CD4-positive, alpha-beta T cell treated with Interleukin-4 for 1 hour (primary cell): ENCODE measurements at regions not wholly inside any gene's neighbourhood (a gene's known extent, or its start where the extent isn't known, plus 50 kb on each side); places are given as distances from the start of the nearest gene placed in this dataset.
"Not testable (repeated sequence)": the region's sequence is repeated elsewhere in the genome, so short reads cannot be mapped to it uniquely, and the experiment has no call there.

ENCODE experiments used
- DNase-seq, 2 donors: peaks; one replicate each; pipeline ENCODE4 v3.0.0-alpha.2; 2020 to 2022

GRCh38 chr12:104906695-104907094, 51.4 kb downstream of the SLC41A2 start:
- DNase-seq, result no peak

GRCh38 chr12:104905446-104905845, 52.6 kb downstream of the SLC41A2 start:
- not testable (repeated sequence) for DNase-seq

- no peak for DNase-seq
These were observed 54.3 kb downstream of the SLC41A2 start for GRCh38 chr12:104903648-104904423.

- DNase-seq, result no peak
These were observed 56.0 kb downstream of the SLC41A2 start for GRCh38 chr12:104902125-104902524.

- no peak for DNase-seq
These were observed 61.4 kb downstream of the SLC41A2 start for GRCh38 chr12:104896710-104897109.

- DNase-seq, result no peak
These were observed 61.9 kb downstream of the SLC41A2 start for GRCh38 chr12:104896146-104896545.

GRCh38 chr12:104895415-104895814, 62.7 kb downstream of the SLC41A2 start:
- no peak for DNase-seq

- no peak for DNase-seq
These were observed 67.5 kb downstream of the SLC41A2 start for GRCh38 chr12:104890476-104891096.

- no peak for DNase-seq
These were observed 68.4 kb downstream of the SLC41A2 start for GRCh38 chr12:104889735-104890134.

- no peak for DNase-seq
These were observed 69.2 kb downstream of the SLC41A2 start for GRCh38 chr12:104888892-104889291.

- no peak for DNase-seq
These were observed 69.6 kb downstream of the SLC41A2 start for GRCh38 chr12:104888481-104888880.

GRCh38 chr12:104887452-104887851, 70.6 kb downstream of the SLC41A2 start:
- no peak for DNase-seq

GRCh38 chr12:104886418-104887401, 71.4 kb downstream of the SLC41A2 start:
- no peak for DNase-seq

GRCh38 chr12:104878858-104879257, 79.2 kb downstream of the SLC41A2 start:
- not testable (repeated sequence) for DNase-seq

- peak; percentile 32 to 41 for DNase-seq
These were observed 80.9 kb downstream of the SLC41A2 start for GRCh38 chr12:104877103-104877705.

- DNase-seq, result no peak
These were observed 84.7 kb downstream of the SLC41A2 start for GRCh38 chr12:104873374-104873773.

- DNase-seq, result no peak
These were observed 87.3 kb downstream of the SLC41A2 start for GRCh38 chr12:104870797-104871196.

GRCh38 chr12:104866291-104866690, 91.8 kb downstream of the SLC41A2 start:
- no peak for DNase-seq

- DNase-seq, result no peak
These were observed 93.0 kb downstream of the SLC41A2 start for GRCh38 chr12:104865080-104865479.

GRCh38 chr12:104864668-104865067, 93.4 kb downstream of the SLC41A2 start:
- DNase-seq, result no peak

- DNase-seq, result no peak
These were observed 94.7 kb downstream of the SLC41A2 start for GRCh38 chr12:104863296-104863948.
